MCF 10A (cell line): ENCODE measurements at regions not wholly inside any gene's neighbourhood (a gene's known extent, or its start where the extent isn't known, plus 50 kb on each side); places are given as distances from the start of the nearest gene placed in this dataset.

ENCODE experiments used
- BruUV-seq: library from RNA; stranded (reverse); fragments of 400-500 nt; replicated peaks from 2 replicates; lab custom pipeline; 2021; lab: Mats Ljungman, UMichigan
- CTCF ChIA-PET: fragments of 300-600 bp; sonication (Branson Sonifier 250); formaldehyde crosslinking; extraction: SDS; loops from one replicate; lab custom pipeline; 2021; ENCODE audit warnings: antibody characterized with exemption, inconsistent platforms; lab: Yijun Ruan, JAX
- POLR2A ChIA-PET: fragments of 300-600, 350-650 bp; sonication (Branson Sonifier 250); formaldehyde crosslinking; extraction: SDS; loops from one replicate; lab custom pipeline; 2020; ENCODE audit warnings: antibody characterized with exemption, inconsistent platforms; lab: Yijun Ruan, JAX
- DNase-seq: peaks from one replicate; pipeline ENCODE4 v3.0.0-alpha.2; 2018; ENCODE audit not compliant: unreplicated experiment
- H3K27ac Mint-ChIP-seq: one replicate; pipeline ENCODE4 v1.8.0; 2022; ENCODE audit warnings: mild to moderate bottlenecking, low read depth, mixed read lengths; ENCODE audit not compliant: unreplicated experiment
- H3K27me3 Mint-ChIP-seq: one replicate; pipeline ENCODE4 v1.8.0; 2022; ENCODE audit warnings: mixed read lengths; ENCODE audit not compliant: insufficient read depth, unreplicated experiment
- H3K36me3 Mint-ChIP-seq: one replicate; pipeline ENCODE4 v1.8.0; 2022; ENCODE audit warnings: mild to moderate bottlenecking, moderate library complexity, mixed read lengths; ENCODE audit not compliant: insufficient read depth, unreplicated experiment
- H3K4me1 Mint-ChIP-seq: one replicate; pipeline ENCODE4 v1.8.0; 2022; ENCODE audit warnings: mixed read lengths; ENCODE audit not compliant: insufficient read depth, unreplicated experiment
- H3K4me3 Mint-ChIP-seq: one replicate; pipeline ENCODE4 v1.8.0; 2022; ENCODE audit warnings: mild to moderate bottlenecking, moderate library complexity, mixed read lengths; ENCODE audit not compliant: unreplicated experiment
- H3K9me3 Mint-ChIP-seq: one replicate; pipeline ENCODE4 v1.8.0; 2022; ENCODE audit warnings: mixed read lengths; ENCODE audit not compliant: unreplicated experiment
- CTCF ChIP-seq: fragments of 200-600 bp; IDR thresholded peaks from one replicate; pipeline ENCODE4 v1.8.0; 2022; ENCODE audit warnings: antibody characterized with exemption, mild to moderate bottlenecking; ENCODE audit not compliant: unreplicated experiment
- intact Hi-C: fragments of 100-400 bp; cut with micrococcal nuclease; formaldehyde crosslinking; loops from 2 replicates; pipeline ENCODE4 v1.14.1; 2022

GRCh38 chrX:6678313-6678712 is 143.4 kb upstream of the VCX3A start:
- CTCF ChIA-PET, result no interaction called here
- H3K36me3 Mint-ChIP-seq, result peaks cover 5% of the 10 kb centered on the region
- intact Hi-C loops, result no loop called here
- no peak for DNase-seq
- H3K27me3 Mint-ChIP-seq, result no peaks in the 10 kb centered on the region
- no peak overlapping the region for H3K27ac Mint-ChIP-seq
- H3K4me1 Mint-ChIP-seq, result no peaks in the 10 kb centered on the region
- no peak overlapping the region for H3K4me3 Mint-ChIP-seq
- POLR2A ChIA-PET, result no interaction called here
- H3K9me3 Mint-ChIP-seq, result peaks cover 54% of the 10 kb centered on the region
- no TSS peak for BruUV-seq
- no peak for TF ChIP-seq CTCF

- Mint-ChIP-seq H3K27me3 (no peaks in the 10 kb centered on the region), H3K9me3 (peaks cover 27% of the 10 kb centered on the region), H3K4me3 (no peak overlapping the region), H3K36me3 (peaks cover 5% of the 10 kb centered on the region), H3K4me1 (no peaks in the 10 kb centered on the region), H3K27ac (no peak overlapping the region)
- ChIA-PET POLR2A (no interaction called here), CTCF (no interaction called here)
- no peak for DNase-seq
- intact Hi-C loops, result no loop called here
- BruUV-seq, result no TSS peak
- TF ChIP-seq CTCF, result no peak
These were observed 139.8 kb upstream of the VCX3A start for GRCh38 chrX:6674734-6675133.

- no peaks in the 10 kb centered on the region for H3K4me1 Mint-ChIP-seq
- H3K27ac Mint-ChIP-seq, result no peak overlapping the region
- no peak overlapping the region for H3K4me3 Mint-ChIP-seq
- ChIA-PET CTCF (no interaction called here), POLR2A (no interaction called here)
- H3K36me3 Mint-ChIP-seq, result no peaks in the 10 kb centered on the region
- BruUV-seq, result no TSS peak
- no peak for TF ChIP-seq CTCF
- H3K27me3 Mint-ChIP-seq, result no peaks in the 10 kb centered on the region
- intact Hi-C loops, result no loop called here
- no peak for DNase-seq
- H3K9me3 Mint-ChIP-seq, result no peaks in the 10 kb centered on the region
These were observed 132.3 kb upstream of the VCX3A start for GRCh38 chrX:6667048-6667768.

- Mint-ChIP-seq H3K4me1 (no peaks in the 10 kb centered on the region), H3K27ac (no peak overlapping the region), H3K9me3 (no peaks in the 10 kb centered on the region), H3K36me3 (no peaks in the 10 kb centered on the region), H3K4me3 (no peak overlapping the region), H3K27me3 (no peaks in the 10 kb centered on the region)
- TF ChIP-seq CTCF, result no peak
- intact Hi-C loops, result no loop called here
- DNase-seq, result no peak
- POLR2A ChIA-PET, result no interaction called here
- CTCF ChIA-PET, result no interaction called here
- BruUV-seq, result no TSS peak
These were observed 131.7 kb upstream of the VCX3A start for GRCh38 chrX:6666624-6667023.
